DND-41 (cell line): ENCODE measurements at regions not wholly inside any gene's neighbourhood (a gene's known extent, or its start where the extent isn't known, plus 50 kb on each side); places are given as distances from the start of the nearest gene placed in this dataset.

Source experiments
- CTCF ChIP-seq: IDR thresholded peaks from 2 replicates; pipeline ENCODE4 v1.5.1; 2012; ENCODE audit warnings: borderline replicate concordance, low read length, moderate library complexity, mild to moderate bottlenecking; ENCODE audit not compliant: poor library complexity, severe bottlenecking; ENCODE audit errors: extremely low read depth
- EZH2 ChIP-seq: IDR thresholded peaks from 3 replicates; pipeline ENCODE4 v1.6.1; 2012; ENCODE audit warnings: borderline replicate concordance, low read depth, mild to moderate bottlenecking, moderate library complexity, low read length, inconsistent platforms; ENCODE audit not compliant: severe bottlenecking

- TF ChIP-seq CTCF (no peak), EZH2 (no peak)
Observed at GRCh38 chr10:130742941-130743675, 568.4 kb downstream of the TCERG1L start.
